ENCODE measurements at regions not wholly inside any gene's neighbourhood (a gene's known extent, or its start where the extent isn't known, plus 50 kb on each side); places are given as distances from the start of the nearest gene placed in this dataset.

DNA sequence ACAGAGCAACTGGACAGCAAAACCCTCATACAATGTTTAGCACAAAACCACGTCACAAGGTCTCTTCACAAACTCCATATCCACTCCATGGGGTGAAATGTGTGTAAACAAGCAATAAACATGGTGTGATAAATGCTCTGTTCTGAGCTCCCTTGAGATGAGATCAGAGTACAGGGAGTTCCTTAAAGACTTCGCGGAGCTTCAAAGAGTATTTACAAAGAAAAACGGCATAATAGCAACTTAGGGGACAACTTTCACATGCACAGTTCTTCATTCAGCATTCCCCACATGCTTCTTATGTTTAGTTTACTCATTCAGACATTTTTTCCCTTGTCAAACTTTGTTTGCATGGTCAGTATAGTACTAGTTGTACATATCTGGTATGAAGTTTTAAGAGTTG lies 52.5 kb upstream of the SUCLG2 start:
- TF ChIP-seq POLR2AphosphoS5 (IDR thresholded peaks at IDR 0.05; ENCODE audit: low read depth, low read length) = no peak
- no peak for TF ChIP-seq SIN3A (IDR thresholded peaks at IDR 0.05; ENCODE audit: borderline replicate concordance, insufficient read depth, low read length)
- no peak for TF ChIP-seq TAF1 (IDR thresholded peaks at IDR 0.05; ENCODE audit: borderline replicate concordance, insufficient read depth, low read length)
- TF ChIP-seq FOXP2 (optimal IDR thresholded peaks at IDR 0.05; ENCODE audit: borderline replicate concordance, extremely low read depth, extremely low read length, insufficient read depth) = no peak
- TF ChIP-seq, protein P1, sequence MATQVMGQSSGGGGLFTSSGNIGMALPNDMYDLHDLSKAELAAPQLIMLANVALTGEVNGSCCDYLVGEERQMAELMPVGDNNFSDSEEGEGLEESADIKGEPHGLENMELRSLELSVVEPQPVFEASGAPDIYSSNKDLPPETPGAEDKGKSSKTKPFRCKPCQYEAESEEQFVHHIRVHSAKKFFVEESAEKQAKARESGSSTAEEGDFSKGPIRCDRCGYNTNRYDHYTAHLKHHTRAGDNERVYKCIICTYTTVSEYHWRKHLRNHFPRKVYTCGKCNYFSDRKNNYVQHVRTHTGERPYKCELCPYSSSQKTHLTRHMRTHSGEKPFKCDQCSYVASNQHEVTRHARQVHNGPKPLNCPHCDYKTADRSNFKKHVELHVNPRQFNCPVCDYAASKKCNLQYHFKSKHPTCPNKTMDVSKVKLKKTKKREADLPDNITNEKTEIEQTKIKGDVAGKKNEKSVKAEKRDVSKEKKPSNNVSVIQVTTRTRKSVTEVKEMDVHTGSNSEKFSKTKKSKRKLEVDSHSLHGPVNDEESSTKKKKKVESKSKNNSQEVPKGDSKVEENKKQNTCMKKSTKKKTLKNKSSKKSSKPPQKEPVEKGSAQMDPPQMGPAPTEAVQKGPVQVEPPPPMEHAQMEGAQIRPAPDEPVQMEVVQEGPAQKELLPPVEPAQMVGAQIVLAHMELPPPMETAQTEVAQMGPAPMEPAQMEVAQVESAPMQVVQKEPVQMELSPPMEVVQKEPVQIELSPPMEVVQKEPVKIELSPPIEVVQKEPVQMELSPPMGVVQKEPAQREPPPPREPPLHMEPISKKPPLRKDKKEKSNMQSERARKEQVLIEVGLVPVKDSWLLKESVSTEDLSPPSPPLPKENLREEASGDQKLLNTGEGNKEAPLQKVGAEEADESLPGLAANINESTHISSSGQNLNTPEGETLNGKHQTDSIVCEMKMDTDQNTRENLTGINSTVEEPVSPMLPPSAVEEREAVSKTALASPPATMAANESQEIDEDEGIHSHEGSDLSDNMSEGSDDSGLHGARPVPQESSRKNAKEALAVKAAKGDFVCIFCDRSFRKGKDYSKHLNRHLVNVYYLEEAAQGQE (IDR thresholded peaks at IDR 0.05; ENCODE audit: insufficient read depth in 1 of 2, low read depth in 2 of 2, low read length in 2 of 2) = no peak
